ENCODE measurements at regions not wholly inside any gene's neighbourhood (a gene's known extent, or its start where the extent isn't known, plus 50 kb on each side); places are given as distances from the start of the nearest gene placed in this dataset.

GRCh38 chr3:187855131-187855530 lies 109.9 kb upstream of the BCL6 start:
- TF ChIP-seq FOXP2 (optimal IDR thresholded peaks at IDR 0.05; ENCODE audit: borderline replicate concordance, extremely low read depth, extremely low read length, insufficient read depth) (no peak), POLR2AphosphoS5 (IDR thresholded peaks at IDR 0.05; ENCODE audit: low read depth, low read length) (no peak), SIN3A (IDR thresholded peaks at IDR 0.05; ENCODE audit: borderline replicate concordance, insufficient read depth, low read length) (no peak), REST (IDR thresholded peaks at IDR 0.05; ENCODE audit: insufficient read depth in 1 of 2, low read depth in 2 of 2, low read length in 2 of 2) (no peak), TAF1 (IDR thresholded peaks at IDR 0.05; ENCODE audit: borderline replicate concordance, insufficient read depth, low read length) (no peak)

All from PFSK-1 (cell line).